ENCODE measurements at regions not wholly inside any gene's neighbourhood (a gene's known extent, or its start where the extent isn't known, plus 50 kb on each side); places are given as distances from the start of the nearest gene placed in this dataset.

- DNase-seq, result no peak
These were observed 184.9 kb upstream of the IRX2 start for GRCh38 chr5:2936413-2936812.

- DNase-seq, result no peak
These were observed 178.3 kb upstream of the IRX2 start for GRCh38 chr5:2929779-2930178.

DNA sequence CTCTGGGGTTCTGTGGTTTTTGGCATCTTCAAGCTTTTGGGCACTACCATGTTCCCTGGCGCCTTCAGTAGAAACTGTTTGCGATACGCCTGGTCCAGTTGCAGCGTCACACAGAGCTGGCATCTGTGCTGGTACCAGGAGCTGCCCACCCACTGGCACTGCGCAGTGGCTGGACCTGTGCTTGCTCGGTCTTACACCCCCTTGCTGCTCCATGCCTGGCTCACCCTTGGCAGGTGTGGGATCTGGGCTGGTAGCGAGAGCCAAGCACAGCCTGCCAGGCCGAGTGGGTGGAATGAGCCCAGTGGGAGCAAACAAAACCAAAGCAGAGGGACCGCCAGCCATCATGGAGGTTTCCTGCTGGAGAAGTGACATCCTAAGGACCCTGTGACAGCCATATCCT, 170.2 kb upstream of the IRX2 start:
- DNase-seq, result no peak

GRCh38 chr5:2921176-2921575, 169.7 kb upstream of the IRX2 start:
- no peak for DNase-seq

- no peak for DNase-seq
These were observed 168.8 kb upstream of the IRX2 start for GRCh38 chr5:2920312-2920711.

- DNase-seq, result no peak
These were observed 168.0 kb upstream of the IRX2 start for GRCh38 chr5:2919310-2920018.

DNA sequence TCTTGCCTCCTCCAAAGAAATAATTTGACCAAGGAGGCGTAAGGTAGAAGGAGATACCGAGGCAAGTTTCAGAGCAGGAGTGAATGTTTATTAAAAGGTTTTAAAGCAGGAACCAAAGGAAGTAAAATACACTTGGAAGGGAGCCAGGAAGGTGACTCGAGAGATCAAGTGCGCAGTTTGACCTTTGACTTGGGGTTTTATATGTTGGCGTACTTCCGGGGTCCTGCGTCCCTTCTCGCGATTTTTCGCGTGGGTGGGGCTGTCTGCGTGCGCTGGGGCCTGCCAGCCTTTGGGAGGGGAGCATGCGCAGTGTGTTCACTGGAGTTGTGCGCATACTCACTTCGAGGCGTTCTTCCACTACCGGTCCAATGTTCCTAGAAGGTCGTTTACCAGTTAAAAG, 166.0 kb upstream of the IRX2 start:
- no peak for DNase-seq

DNA sequence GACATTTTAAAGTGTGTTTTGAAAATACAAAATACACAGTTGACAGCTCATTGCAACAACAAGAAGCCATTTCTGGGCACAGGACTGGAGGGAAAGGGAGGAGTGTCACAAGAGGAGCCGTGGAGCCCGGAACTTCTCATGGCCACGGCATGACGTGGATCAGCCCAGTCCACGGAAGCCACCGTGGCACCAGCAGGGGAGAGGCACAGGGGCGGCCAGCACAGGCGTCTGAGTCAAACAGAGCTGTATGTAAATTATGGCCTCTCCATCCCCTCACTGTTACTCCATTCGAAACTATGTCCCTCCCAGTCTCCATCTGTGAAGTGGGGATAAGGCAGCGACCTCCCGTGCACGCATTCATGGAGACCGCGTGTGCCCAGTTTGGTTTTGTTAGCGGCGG, 165.6 kb upstream of the IRX2 start:
- no peak for DNase-seq

GRCh38 chr5:2916076-2916682, 164.7 kb upstream of the IRX2 start:
- no peak for DNase-seq

GRCh38 chr5:2914981-2915484, 163.6 kb upstream of the IRX2 start:
- DNase-seq, result no peak

DNA sequence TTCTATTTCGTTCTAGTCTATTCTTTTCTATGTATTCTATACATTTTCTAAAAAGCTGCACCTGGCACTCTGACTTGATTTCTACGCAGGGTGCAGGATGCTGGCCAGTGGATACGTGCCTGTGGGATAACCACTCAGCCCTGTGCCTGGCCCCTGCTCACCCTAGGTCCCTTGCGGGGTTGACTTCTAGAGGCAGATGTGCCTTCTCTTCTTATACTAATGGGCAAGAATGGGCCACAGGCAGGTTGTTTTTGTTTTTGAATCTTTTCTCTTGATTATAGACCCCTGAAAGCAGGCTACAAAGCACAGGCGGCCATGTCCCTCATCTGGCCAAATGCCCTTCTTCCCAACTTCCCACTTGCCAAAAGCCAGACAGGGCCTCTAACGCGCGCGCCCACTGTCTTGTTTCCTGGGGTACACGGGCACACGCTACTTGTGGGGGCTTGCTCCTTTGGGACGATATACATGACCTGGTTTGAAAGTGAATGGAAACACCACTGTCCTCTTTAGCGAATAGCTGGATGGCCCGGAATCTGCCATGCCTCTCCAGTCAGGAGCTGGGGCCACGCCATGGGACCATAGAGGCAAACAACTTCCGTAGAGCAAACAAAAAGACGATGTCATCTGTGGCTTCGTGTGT, 162.7 kb upstream of the IRX2 start:
- DNase-seq, result no peak

DNA sequence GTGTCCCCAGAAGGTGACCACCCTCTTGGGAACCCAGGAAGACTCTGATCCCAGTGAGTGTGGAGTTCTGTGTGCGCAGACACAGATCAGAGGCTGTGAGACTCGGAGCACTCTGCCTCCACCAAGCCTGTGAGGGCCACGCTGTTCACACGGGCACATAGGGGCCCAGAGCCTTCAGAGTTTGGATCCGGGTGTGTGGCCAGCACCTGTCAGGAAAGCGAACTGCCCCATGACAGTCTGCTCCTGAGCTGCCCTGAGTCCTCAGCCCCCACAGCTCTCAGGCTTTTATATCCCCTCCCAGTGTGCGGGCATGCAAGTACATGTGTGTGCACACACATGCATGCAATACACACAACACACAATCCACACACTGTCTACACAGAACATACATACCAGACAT, 161.8 kb upstream of the IRX2 start:
- DNase-seq, result no peak

DNA sequence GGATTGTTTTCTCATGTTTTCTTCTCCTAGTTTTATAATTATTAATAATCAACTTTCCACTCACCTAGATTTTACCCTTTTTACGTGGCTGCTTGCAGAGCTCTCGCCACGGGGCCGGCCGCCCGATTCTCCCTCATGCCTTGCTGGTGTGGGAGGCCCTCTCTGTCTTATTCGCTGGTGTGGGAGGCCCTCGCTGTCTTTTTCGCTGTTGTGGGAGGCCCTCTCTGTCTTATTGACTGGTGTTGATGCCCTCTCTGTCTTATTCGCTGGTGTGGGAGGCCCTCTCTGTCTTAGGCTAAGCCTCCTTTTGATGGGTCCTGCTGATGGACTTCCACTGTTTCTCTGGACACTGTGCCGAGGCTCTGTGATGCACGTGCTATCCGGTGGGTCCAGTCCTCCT, 161.3 kb upstream of the IRX2 start:
- DNase-seq, result no peak

DNA sequence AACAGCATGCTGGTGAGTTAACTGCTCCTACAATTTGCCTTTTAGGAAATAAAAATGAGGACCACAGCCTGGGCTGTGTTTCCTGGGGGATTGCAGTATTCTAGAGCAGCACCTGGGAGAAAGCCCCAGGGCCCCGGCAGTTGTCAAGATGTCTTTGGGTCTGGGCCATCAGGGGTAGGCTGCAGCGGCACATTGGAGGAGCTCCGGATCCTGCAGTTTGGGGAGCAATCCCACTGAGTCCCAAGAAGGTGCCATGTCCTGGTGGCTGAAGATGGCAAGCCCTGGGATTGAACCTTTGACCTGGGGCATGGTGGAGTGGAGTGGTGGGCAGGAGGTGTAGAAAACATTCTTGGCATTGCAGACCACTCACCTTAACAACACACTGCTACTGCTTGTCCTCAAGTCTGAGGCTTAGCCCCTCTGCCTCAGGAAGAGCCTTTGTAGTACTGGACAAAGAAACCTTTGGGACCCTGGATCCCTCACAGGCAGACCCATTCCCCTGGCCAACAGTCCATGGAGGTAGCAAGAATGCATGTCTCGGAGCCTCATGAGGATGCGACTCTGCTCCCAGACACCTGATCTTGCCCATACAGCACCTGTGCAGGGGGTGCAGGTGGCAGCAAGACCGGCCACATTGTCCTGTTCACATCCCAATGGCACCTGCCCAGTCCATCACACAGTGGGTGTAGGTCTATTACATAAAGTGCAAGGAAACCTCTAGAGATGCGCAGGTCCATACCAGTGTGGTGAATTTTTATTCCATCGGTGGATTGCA, 159.1 kb upstream of the IRX2 start:
- no peak for DNase-seq

- no peak for DNase-seq
These were observed 157.6 kb upstream of the IRX2 start for GRCh38 chr5:2909035-2909434.

- no peak for DNase-seq
These were observed 156.6 kb upstream of the IRX2 start for GRCh38 chr5:2908086-2908485.

- DNase-seq, result no peak
These were observed 155.0 kb upstream of the IRX2 start for GRCh38 chr5:2906302-2907090.

- no peak for DNase-seq
These were observed 154.3 kb upstream of the IRX2 start for GRCh38 chr5:2905741-2906140.

DNA sequence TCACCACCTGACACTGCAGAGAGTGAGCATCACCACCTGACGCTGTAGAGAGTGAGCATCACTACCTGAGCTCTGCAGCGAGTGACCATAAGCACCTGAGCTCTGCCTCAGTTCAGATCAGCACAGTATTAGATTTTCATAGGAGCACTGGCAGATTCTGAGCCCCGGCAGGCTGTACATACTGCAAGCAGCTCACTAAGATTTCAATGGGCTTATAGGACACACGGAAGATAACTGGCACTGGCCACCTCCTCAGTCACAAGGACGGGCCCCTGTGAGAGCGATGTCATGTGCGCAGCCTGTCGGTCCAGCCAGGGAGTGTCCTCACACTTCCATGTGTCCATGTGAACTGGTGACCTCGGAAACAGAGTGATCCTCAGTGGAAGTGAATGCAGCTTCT, 153.5 kb upstream of the IRX2 start:
- no peak for DNase-seq

DNA sequence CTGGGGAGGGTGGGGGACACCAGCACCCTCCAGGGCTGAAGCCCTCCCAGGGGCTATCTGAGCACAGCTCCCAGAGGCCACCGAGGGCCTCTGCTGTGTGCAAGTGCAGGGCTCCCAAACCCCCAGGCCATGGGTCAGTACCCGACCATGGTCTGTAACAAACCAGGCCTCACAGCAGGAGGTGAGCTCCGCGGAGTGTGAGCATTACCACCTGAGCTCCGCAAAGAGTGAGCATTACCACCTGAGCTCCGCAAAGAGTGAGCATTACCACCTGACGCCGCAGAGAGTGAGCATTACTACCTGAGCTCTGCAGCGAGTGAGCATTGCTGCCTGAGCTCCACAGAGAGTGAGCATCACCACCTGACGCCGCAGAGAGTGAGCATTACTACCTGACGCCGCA, 152.9 kb upstream of the IRX2 start:
- no peak for DNase-seq

DNA sequence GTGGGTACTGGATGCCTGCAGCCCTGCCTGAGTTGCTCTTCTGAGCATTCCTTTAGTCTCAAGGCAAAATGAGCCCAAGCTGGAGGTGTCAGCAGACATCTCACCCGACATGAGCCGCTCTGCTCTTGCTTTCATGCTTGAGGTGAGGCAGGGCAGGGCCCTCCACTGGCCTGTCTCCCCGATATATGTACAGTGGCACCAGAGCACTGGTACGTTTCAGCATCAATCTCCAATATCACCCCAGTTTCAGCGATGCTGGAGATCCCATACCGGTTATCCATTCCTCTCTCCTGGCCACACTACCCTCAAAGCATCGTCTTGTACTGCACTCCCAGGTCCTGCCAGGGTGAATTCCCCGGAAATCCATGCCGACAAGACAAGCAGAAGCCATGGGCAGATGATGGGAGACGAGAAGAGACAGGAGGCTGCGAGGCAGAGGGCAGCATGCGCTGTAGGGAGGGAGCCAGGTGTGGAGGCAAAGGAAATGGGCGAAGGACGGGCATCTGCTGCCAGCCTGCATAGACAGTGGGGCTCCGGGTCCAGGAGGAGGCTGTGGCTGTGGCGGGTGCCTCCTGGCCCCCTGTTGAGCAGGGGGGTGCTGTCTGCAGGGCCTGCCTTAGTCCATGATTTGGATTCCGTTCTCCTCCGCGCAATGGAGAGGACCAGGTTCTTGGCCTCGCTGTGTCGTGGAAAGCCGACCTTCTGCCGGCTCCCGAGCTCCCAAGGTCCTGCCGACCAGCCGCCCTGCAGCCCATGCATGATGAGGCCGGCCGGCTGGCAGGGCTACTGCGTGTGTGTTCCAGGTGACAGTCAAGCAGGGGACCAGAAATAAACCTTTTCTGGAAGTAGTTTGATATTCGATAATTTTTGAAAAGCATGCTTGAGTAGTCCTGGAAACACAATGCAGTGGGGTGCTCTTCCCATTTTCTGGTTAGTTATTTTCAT, 152.2 kb upstream of the IRX2 start:
- DNase-seq, result no peak
